B cell (primary cell): ENCODE measurements at regions not wholly inside any gene's neighbourhood (a gene's known extent, or its start where the extent isn't known, plus 50 kb on each side); places are given as distances from the start of the nearest gene placed in this dataset.

ENCODE experiments used
- ATAC-seq: fragments of 200-7000 bp; cut with Tn5 transposase; one replicate; pipeline ENCODE4 v1.10.0; 2021; ENCODE audit warnings: low read depth, mild to moderate bottlenecking, moderate number of reproducible peaks, moderate library complexity
- CTCF ChIA-PET: fragments of 350-600 bp; sonication (Branson Sonifier 250); formaldehyde crosslinking; loops from one replicate; lab custom pipeline; 2021; ENCODE audit warnings: antibody characterized with exemption, inconsistent platforms; lab: Charles Lee
- POLR2A ChIA-PET: fragments of 350-600 bp; sonication (Branson Sonifier 250); formaldehyde crosslinking; loops from one replicate; lab custom pipeline; 2021; ENCODE audit warnings: antibody characterized with exemption; lab: Charles Lee
- DNase-seq: peaks from one replicate; pipeline ENCODE4 v3.0.0; 2013
- H2AFZ ChIP-seq: 2 replicates; pipeline ENCODE4 v1.6.1; 2012; ENCODE audit warnings: mild to moderate bottlenecking, low read depth, low read length; ENCODE audit not compliant: insufficient read depth, poor library complexity, severe bottlenecking
- H3K27ac ChIP-seq, 2 donors: 1 replicate in 1 of 2; 2 replicates in 1 of 2; pipeline ENCODE4 v1.5.1; 2012 to 2013; ENCODE audit warnings: low read length in 2 of 2, mild to moderate bottlenecking in 2 of 2, moderate library complexity in 1 of 2
- H3K27me3 ChIP-seq, 4 experiments: fragments of 200-600 bp in 1 of 4; sonication (generic) in 1 of 4; replicated peaks in 1 of 4; 1 replicate in 2 of 4; 2 replicates in 2 of 4; pipeline versions ENCODE4 v1.6.1 to v1.7.0; 2013 to 2016; ENCODE audit warnings: low read length in 3 of 4, mild to moderate bottlenecking in 2 of 4, mixed read lengths in 1 of 4, moderate library complexity in 1 of 4; ENCODE audit not compliant: insufficient read depth in 4 of 4, control insufficient read depth in 3 of 4; ENCODE audit errors: control extremely low read depth in 1 of 4
- H3K36me3 ChIP-seq, 2 experiments: replicated peaks in 1 of 2; 1 replicate in 1 of 2; 2 replicates in 1 of 2; pipeline versions ENCODE4 v1.6.1 to v1.7.1; 2013; ENCODE audit warnings: low read length in 1 of 2; ENCODE audit not compliant: insufficient read depth in 2 of 2, control insufficient read depth in 1 of 2; ENCODE audit errors: control extremely low read depth in 1 of 2, extremely low read depth in 1 of 2
- H3K4me1 ChIP-seq, 2 donors: fragments of 200-600 bp in 1 of 2; sonication (generic) in 1 of 2; 1 replicate in 1 of 2; 2 replicates in 1 of 2; pipeline versions ENCODE4 v1.5.1 to v1.6.1; 2013 to 2017; ENCODE audit warnings: low read length in 2 of 2; ENCODE audit not compliant: control insufficient read depth in 2 of 2, insufficient read depth in 2 of 2
- H3K4me2 ChIP-seq: replicated peaks from 2 replicates; pipeline ENCODE3; 2012; ENCODE audit warnings: mild to moderate bottlenecking, low read depth, low read length; ENCODE audit not compliant: poor library complexity, severe bottlenecking
- H3K4me3 ChIP-seq, 5 experiments: fragments of 200-600 bp in 1 of 5; sonication (generic) in 1 of 5; 1 replicate in 3 of 5; 2 replicates in 2 of 5; pipeline versions ENCODE4 v1.5.1 to v1.7.0; 2011 to 2016; ENCODE audit warnings: low read length in 4 of 5, mild to moderate bottlenecking in 4 of 5, low read depth in 2 of 5, control low read depth in 1 of 5, moderate library complexity in 1 of 5; ENCODE audit not compliant: insufficient read depth in 1 of 5; ENCODE audit errors: control extremely low read depth in 1 of 5, extremely low read depth in 1 of 5
- H3K79me2 ChIP-seq: fragments of 200-600 bp; sonication (generic); one replicate; pipeline ENCODE4 v1.6.0; 2016; ENCODE audit warnings: low read length; ENCODE audit not compliant: control insufficient read depth, insufficient read depth
- H3K9ac ChIP-seq: fragments of 200-600 bp; sonication (generic); 2 replicates; pipeline ENCODE4 v1.6.1; 2017; ENCODE audit warnings: mild to moderate bottlenecking, low read length, moderate library complexity
- H3K9me3 ChIP-seq, 3 donors: one replicate each; pipeline versions ENCODE4 v1.6.1 to v1.7.1; 2013; ENCODE audit warnings: low read length in 2 of 3; ENCODE audit not compliant: control insufficient read depth in 2 of 3, insufficient read depth in 1 of 3; ENCODE audit errors: control extremely low read depth in 1 of 3
- H4K20me1 ChIP-seq: 2 replicates; pipeline ENCODE4 v1.6.0; 2012; ENCODE audit warnings: mild to moderate bottlenecking, low read length; ENCODE audit not compliant: insufficient read depth, control insufficient read depth, poor library complexity, severe bottlenecking
- H3K27ac Mint-ChIP-seq: one replicate; pipeline ENCODE4 v1.8.0; 2021; ENCODE audit warnings: mixed read lengths
- H3K27me3 Mint-ChIP-seq: one replicate; pipeline ENCODE4 v1.8.0; 2021; ENCODE audit warnings: mixed read lengths
- H3K4me1 Mint-ChIP-seq: one replicate; pipeline ENCODE4 v1.8.0; 2021; ENCODE audit warnings: mixed read lengths
- H3K4me3 Mint-ChIP-seq: one replicate; pipeline ENCODE4 v1.8.0; 2021; ENCODE audit warnings: mixed read lengths
- H3K9me3 Mint-ChIP-seq: one replicate; pipeline ENCODE4 v1.8.0; 2022; ENCODE audit warnings: mixed read lengths; ENCODE audit not compliant: insufficient read depth
- EZH2 ChIP-seq: IDR thresholded peaks from 2 replicates; pipeline ENCODE4 v1.6.1; 2012; ENCODE audit warnings: borderline replicate concordance, low read depth, mild to moderate bottlenecking, moderate library complexity, low read length; ENCODE audit not compliant: insufficient read depth, poor library complexity, severe bottlenecking
- WGBS: methylation state at CpG from one replicate; pipeline ENCODE4 v1.1.5; 2013; ENCODE audit warnings: missing lambda C conversion rate; ENCODE audit not compliant: insufficient coverage; 5-methylcytosine and 5-hydroxymethylcytosine counted together
- intact Hi-C: fragments of 100-400 bp; cut with micrococcal nuclease; formaldehyde crosslinking; loops from one replicate; pipeline ENCODE4 v1.10.0; 2022
- TF ChIP-seq, protein P1 (sequence below): fragments of 200-600 bp; IDR thresholded peaks from one replicate; pipeline ENCODE4 v1.8.0; 2022; ENCODE audit warnings: antibody characterized with exemption, mild to moderate bottlenecking

DNA sequence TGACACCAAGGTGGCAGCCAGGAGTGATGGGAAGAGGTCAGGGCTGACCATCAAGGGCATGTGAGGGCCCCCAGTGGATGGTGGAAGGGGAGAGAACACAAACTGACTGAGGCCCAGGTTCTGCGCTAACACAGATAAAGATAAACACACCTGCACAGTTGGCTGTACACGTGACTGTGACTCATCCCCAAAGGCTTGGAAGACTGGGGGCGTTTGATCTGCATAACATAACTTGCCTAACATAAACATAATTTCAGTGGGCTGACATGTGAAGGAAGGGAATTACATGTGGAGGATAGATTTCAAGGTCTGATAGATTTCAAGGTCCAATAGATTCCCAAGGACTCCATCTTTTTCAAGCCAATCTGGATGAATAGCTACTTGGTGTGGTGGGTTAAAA lies 100.9 kb upstream of the TNRC6C start:
- DNase-seq (no peak), ATAC-seq (no peak)
- peaks cover 0 to 13% (median 0%) of the 10 kb centered on the region in 3 donors for H3K9me3 ChIP-seq
- peaks cover 0 to 54% (median 20%) of the 10 kb centered on the region in 4 experiments for H3K27me3 ChIP-seq
- CTCF ChIA-PET = no interaction called here
- H3K4me1 ChIP-seq = peaks cover 4 to 15% of the 10 kb centered on the region in 2 donors
- POLR2A ChIA-PET = no interaction called here
- H2AFZ ChIP-seq = no peak overlapping the region
- H3K9me3 Mint-ChIP-seq = no peaks in the 10 kb centered on the region
- no peak for TF ChIP-seq EZH2
- TF ChIP-seq, protein P1, sequence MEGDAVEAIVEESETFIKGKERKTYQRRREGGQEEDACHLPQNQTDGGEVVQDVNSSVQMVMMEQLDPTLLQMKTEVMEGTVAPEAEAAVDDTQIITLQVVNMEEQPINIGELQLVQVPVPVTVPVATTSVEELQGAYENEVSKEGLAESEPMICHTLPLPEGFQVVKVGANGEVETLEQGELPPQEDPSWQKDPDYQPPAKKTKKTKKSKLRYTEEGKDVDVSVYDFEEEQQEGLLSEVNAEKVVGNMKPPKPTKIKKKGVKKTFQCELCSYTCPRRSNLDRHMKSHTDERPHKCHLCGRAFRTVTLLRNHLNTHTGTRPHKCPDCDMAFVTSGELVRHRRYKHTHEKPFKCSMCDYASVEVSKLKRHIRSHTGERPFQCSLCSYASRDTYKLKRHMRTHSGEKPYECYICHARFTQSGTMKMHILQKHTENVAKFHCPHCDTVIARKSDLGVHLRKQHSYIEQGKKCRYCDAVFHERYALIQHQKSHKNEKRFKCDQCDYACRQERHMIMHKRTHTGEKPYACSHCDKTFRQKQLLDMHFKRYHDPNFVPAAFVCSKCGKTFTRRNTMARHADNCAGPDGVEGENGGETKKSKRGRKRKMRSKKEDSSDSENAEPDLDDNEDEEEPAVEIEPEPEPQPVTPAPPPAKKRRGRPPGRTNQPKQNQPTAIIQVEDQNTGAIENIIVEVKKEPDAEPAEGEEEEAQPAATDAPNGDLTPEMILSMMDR = no peak
- H3K79me2 ChIP-seq = no peaks in the 10 kb centered on the region
- no peak overlapping the region for H3K9ac ChIP-seq
- no peaks in the 10 kb centered on the region for H3K36me3 ChIP-seq
- peaks cover 64% of the 10 kb centered on the region for H3K27me3 Mint-ChIP-seq
- no peak overlapping the region for H3K4me3 ChIP-seq
- intact Hi-C loops = no loop called here
- H3K4me2 ChIP-seq = no peak overlapping the region
- H3K27ac ChIP-seq = no peak overlapping the region
- peaks cover 9% of the 10 kb centered on the region for H3K4me1 Mint-ChIP-seq
- no CpG with 5 or more reads among the region's 3 CpGs for WGBS
- no peaks in the 10 kb centered on the region for H4K20me1 ChIP-seq
- H3K27ac Mint-ChIP-seq = no peak overlapping the region
- no peak overlapping the region for H3K4me3 Mint-ChIP-seq

DNA sequence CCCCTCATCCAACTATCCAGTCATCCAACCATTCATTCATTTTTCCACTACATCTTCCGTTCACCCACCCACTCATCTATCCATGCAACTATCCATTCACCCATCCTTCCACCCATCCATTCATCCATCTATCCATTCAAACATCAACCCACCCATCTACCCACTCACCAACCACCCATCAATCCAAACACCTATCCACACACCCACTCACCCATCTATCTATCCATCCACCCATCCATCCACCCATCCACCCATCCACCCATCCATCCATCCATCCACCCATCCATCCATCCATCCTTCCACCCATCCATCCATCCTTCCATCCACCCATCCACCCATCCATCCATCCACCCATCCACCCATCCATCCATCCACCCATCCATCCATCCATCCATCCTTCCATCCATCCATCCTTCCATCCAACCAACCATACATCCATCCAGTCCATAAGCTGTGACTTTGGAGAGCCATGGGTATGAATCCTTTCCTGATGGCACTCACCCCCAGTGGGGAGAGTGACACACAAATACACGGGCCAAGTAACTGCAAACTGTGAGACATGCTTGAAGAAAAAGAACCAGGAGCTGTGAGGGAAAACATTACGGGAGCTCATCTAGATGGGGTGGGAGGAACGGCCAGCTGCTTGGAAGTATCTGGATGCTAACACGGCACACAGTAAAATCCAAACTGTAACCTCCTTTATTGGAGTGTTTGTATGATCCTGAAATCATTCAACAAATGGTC lies 100.0 kb upstream of the TNRC6C start:
- H3K4me3 Mint-ChIP-seq = no peak overlapping the region
- ATAC-seq = no peak
- no peak for TF ChIP-seq EZH2
- TF ChIP-seq, protein P1 = no peak
- H3K9ac ChIP-seq = no peak overlapping the region
- POLR2A ChIA-PET = interaction anchor here (0.7 kb wide), 1 partner anchor 10 kb away, joined by 3 read pairs; no protein-coding TSS in a partner anchor
- no peaks in the 10 kb centered on the region for H4K20me1 ChIP-seq
- H3K27ac ChIP-seq = no peak overlapping the region
- H3K36me3 ChIP-seq = no peaks in the 10 kb centered on the region
- peaks cover 12% of the 10 kb centered on the region for H3K4me1 Mint-ChIP-seq
- H3K27ac Mint-ChIP-seq = no peak overlapping the region
- no peaks in the 10 kb centered on the region for H3K9me3 Mint-ChIP-seq
- H3K27me3 ChIP-seq = peaks cover 0 to 59% (median 22%) of the 10 kb centered on the region in 4 experiments
- no peak overlapping the region for H2AFZ ChIP-seq
- H3K27me3 Mint-ChIP-seq = peaks cover 71% of the 10 kb centered on the region
- H3K4me3 ChIP-seq = no peak overlapping the region
- WGBS = 86% methylated on average over 2 of the region's 5 CpGs
- no peaks in the 10 kb centered on the region for H3K79me2 ChIP-seq
- no peak overlapping the region for H3K4me2 ChIP-seq
- intact Hi-C loops = no loop called here
- peaks cover 5 to 18% of the 10 kb centered on the region in 2 donors for H3K4me1 ChIP-seq
- CTCF ChIA-PET = no interaction called here
- DNase-seq = no peak
- peaks cover 0 to 8% (median 0%) of the 10 kb centered on the region in 3 donors for H3K9me3 ChIP-seq
